WTC11 (cell line): ENCODE measurements at regions not wholly inside any gene's neighbourhood (a gene's known extent, or its start where the extent isn't known, plus 50 kb on each side); places are given as distances from the start of the nearest gene placed in this dataset.

Source experiments
- ATAC-seq: fragments of 200-7000 bp; cut with Tn5 transposase; 2 replicates; pipeline ENCODE4 v1.10.0; 2021; ENCODE audit warnings: mild to moderate bottlenecking, moderate library complexity
- CTCF ChIA-PET: fragments of 300-600 bp; sonication (Branson Sonifier 250); formaldehyde crosslinking; loops from one replicate; lab custom pipeline; 2021; ENCODE audit warnings: antibody characterized with exemption; lab: Charles Lee
- POLR2A ChIA-PET: fragments of 350-600 bp; sonication (Branson Sonifier 250); formaldehyde crosslinking; loops from one replicate; lab custom pipeline; 2021; ENCODE audit warnings: antibody characterized with exemption; lab: Charles Lee
- DNase-seq: peaks from one replicate; pipeline ENCODE4 v3.0.0; 2021; ENCODE audit warnings: low spot score
- H3K27ac Mint-ChIP-seq: 2 replicates; pipeline ENCODE4 v1.8.0; 2021; ENCODE audit warnings: mixed read lengths
- H3K27me3 Mint-ChIP-seq: 2 replicates; pipeline ENCODE4 v1.8.0; 2021; ENCODE audit warnings: low read depth, mild to moderate bottlenecking, moderate library complexity, mixed read lengths
- H3K36me3 Mint-ChIP-seq: 2 replicates; pipeline ENCODE4 v1.8.0; 2021; ENCODE audit warnings: mixed read lengths
- H3K4me1 Mint-ChIP-seq: 2 replicates; pipeline ENCODE4 v1.8.0; 2022; ENCODE audit warnings: mixed read lengths
- H3K4me3 Mint-ChIP-seq: 2 replicates; pipeline ENCODE4 v1.8.0; 2021; ENCODE audit warnings: mild to moderate bottlenecking, moderate library complexity, mixed read lengths
- H3K9me3 Mint-ChIP-seq: 2 replicates; pipeline ENCODE4 v1.8.0; 2021; ENCODE audit warnings: mixed read lengths
- ATF6 ChIP-seq: sonication (generic); formaldehyde crosslinking; IDR thresholded peaks from 2 replicates; pipeline ENCODE4 v1.8.1; 2023; ENCODE audit warnings: mild to moderate bottlenecking, missing genetic modification reagents
- CDX4 ChIP-seq: fragments of 250-450 bp; sonication (Bioruptor Pico); IDR thresholded peaks from 2 replicates; pipeline ENCODE4 v1.9.0; 2021; ENCODE audit warnings: moderate library complexity, mild to moderate bottlenecking, inconsistent platforms, borderline replicate concordance
- CREB1 ChIP-seq: sonication (generic); formaldehyde crosslinking; IDR thresholded peaks from 2 replicates; pipeline ENCODE4 v1.8.0; 2023; ENCODE audit warnings: mild to moderate bottlenecking, missing genetic modification reagents
- ETV6 ChIP-seq: sonication (generic); formaldehyde crosslinking; IDR thresholded peaks from 2 replicates; pipeline ENCODE4 v1.8.1; 2022; ENCODE audit warnings: mild to moderate bottlenecking, missing genetic modification reagents
- FOXJ3 ChIP-seq: sonication (generic); formaldehyde crosslinking; IDR thresholded peaks from 2 replicates; pipeline ENCODE4 v1.9.0; 2021; ENCODE audit warnings: missing genetic modification reagents, mild to moderate bottlenecking, borderline replicate concordance
- GABPB1 ChIP-seq: sonication (generic); formaldehyde crosslinking; IDR thresholded peaks from 2 replicates; pipeline ENCODE4 v1.8.1; 2023; ENCODE audit warnings: mild to moderate bottlenecking, missing genetic modification reagents
- GTF2I ChIP-seq: fragments of 250-450 bp; sonication (Bioruptor Pico); conservative IDR thresholded peaks from 2 replicates; pipeline ENCODE4 v1.4.0; 2021; ENCODE audit warnings: mild to moderate bottlenecking
- IRF1 ChIP-seq: sonication (generic); formaldehyde crosslinking; IDR thresholded peaks from 2 replicates; pipeline ENCODE4 v1.8.0; 2023; ENCODE audit warnings: missing genetic modification reagents
- JAZF1 ChIP-seq: fragments of 250-450 bp; sonication (Bioruptor Pico); IDR thresholded peaks from 2 replicates; pipeline ENCODE4 v1.9.0; 2021; ENCODE audit warnings: moderate library complexity, mild to moderate bottlenecking, inconsistent platforms
- MYBL2 ChIP-seq: sonication (generic); formaldehyde crosslinking; IDR thresholded peaks from 2 replicates; pipeline ENCODE4 v1.8.1; 2023; ENCODE audit warnings: mild to moderate bottlenecking, moderate library complexity, missing genetic modification reagents
- RORB ChIP-seq: fragments of 250-450 bp; sonication (Bioruptor Pico); IDR thresholded peaks from 2 replicates; pipeline ENCODE4 v1.9.0; 2021; ENCODE audit warnings: mild to moderate bottlenecking
- SOX15 ChIP-seq: fragments of 250-450 bp; sonication (Bioruptor Pico); IDR thresholded peaks from 2 replicates; pipeline ENCODE4 v1.9.0; 2021; ENCODE audit warnings: mild to moderate bottlenecking
- STAT6 ChIP-seq: sonication (generic); formaldehyde crosslinking; conservative IDR thresholded peaks from 2 replicates; pipeline ENCODE4 v1.8.1; 2023; ENCODE audit warnings: mild to moderate bottlenecking, low read depth, missing genetic modification reagents, moderate library complexity
- TCF7 ChIP-seq: sonication (generic); formaldehyde crosslinking; IDR thresholded peaks from 2 replicates; pipeline ENCODE4 v1.8.0; 2022; ENCODE audit warnings: mild to moderate bottlenecking, low read depth, missing genetic modification reagents, moderate library complexity
- TP53 ChIP-seq: sonication (generic); formaldehyde crosslinking; IDR thresholded peaks from 2 replicates; pipeline ENCODE4 v1.8.1; 2023; ENCODE audit warnings: mild to moderate bottlenecking, missing genetic modification reagents
- USF1 ChIP-seq: sonication (generic); formaldehyde crosslinking; IDR thresholded peaks from 2 replicates; pipeline ENCODE4 v1.8.0; 2022; ENCODE audit warnings: mild to moderate bottlenecking, missing genetic modification reagents
- ZBTB43 ChIP-seq: sonication (generic); formaldehyde crosslinking; IDR thresholded peaks from 2 replicates; pipeline ENCODE4 v1.8.1; 2023; ENCODE audit warnings: mild to moderate bottlenecking, missing genetic modification reagents
- ZNF138 ChIP-seq: sonication (generic); formaldehyde crosslinking; conservative IDR thresholded peaks from 2 replicates; pipeline ENCODE4 v1.8.1; 2022; ENCODE audit warnings: mild to moderate bottlenecking, moderate library complexity, missing genetic modification reagents
- ZNF219 ChIP-seq: sonication (generic); formaldehyde crosslinking; IDR thresholded peaks from 2 replicates; pipeline ENCODE4 v1.8.0; 2023; ENCODE audit warnings: missing genetic modification reagents, mild to moderate bottlenecking, borderline replicate concordance
- ZNF396 ChIP-seq: fragments of 250-450 bp; sonication (Bioruptor Pico); IDR thresholded peaks from 2 replicates; pipeline ENCODE4 v1.8.0; 2021; ENCODE audit warnings: mild to moderate bottlenecking, moderate library complexity, borderline replicate concordance
- ZNF423 ChIP-seq: fragments of 250-450 bp; sonication (Bioruptor Pico); IDR thresholded peaks from 2 replicates; pipeline ENCODE4 v2.1.2; 2022; ENCODE audit warnings: mild to moderate bottlenecking, moderate library complexity
- ZNF512 ChIP-seq: sonication (generic); formaldehyde crosslinking; IDR thresholded peaks from 2 replicates; pipeline ENCODE4 v1.8.1; 2022; ENCODE audit warnings: missing genetic modification reagents, borderline replicate concordance
- ZSCAN18 ChIP-seq: fragments of 250-450 bp; sonication (Bioruptor Pico); IDR thresholded peaks from 2 replicates; pipeline ENCODE4 v2.1.2; 2022; ENCODE audit warnings: mild to moderate bottlenecking, moderate library complexity

- ATAC-seq = peak; percentile 99
- H3K4me1 Mint-ChIP-seq = peaks cover 17% of the 10 kb centered on the region
- CTCF ChIA-PET = no interaction called here
- TF ChIP-seq SOX15 (CRISPR knock-in tag) (no peak), ZNF138 (CRISPR knock-in tag) (no peak)
- H3K36me3 Mint-ChIP-seq = peaks cover 6% of the 10 kb centered on the region
- POLR2A ChIA-PET = no interaction called here
- H3K27me3 Mint-ChIP-seq = no peaks in the 10 kb centered on the region; the same call in 1 of the 2 replicates
- peak; percentile 20 for DNase-seq
- no peak overlapping the region for H3K27ac Mint-ChIP-seq
- H3K9me3 Mint-ChIP-seq = peaks cover 17% of the 10 kb centered on the region
- no peak overlapping the region for H3K4me3 Mint-ChIP-seq
These were observed 810.4 kb downstream of the DACH1 start for GRCh38 chr13:71056581-71056980.

GRCh38 chr13:71055644-71056043, 811.4 kb downstream of the DACH1 start:
- ChIA-PET POLR2A (no interaction called here), CTCF (no interaction called here)
- H3K9me3 Mint-ChIP-seq = peaks cover 13% of the 10 kb centered on the region
- ATAC-seq = no peak
- no peak overlapping the region for H3K27ac Mint-ChIP-seq
- no peaks in the 10 kb centered on the region; the same call in 1 of the 2 replicates for H3K27me3 Mint-ChIP-seq
- H3K4me3 Mint-ChIP-seq = no peak overlapping the region
- H3K4me1 Mint-ChIP-seq = peaks cover 17% of the 10 kb centered on the region
- H3K36me3 Mint-ChIP-seq = no peaks in the 10 kb centered on the region; the same call in 1 of the 2 replicates
- TF ChIP-seq ZNF396 (CRISPR knock-in tag) (no peak), ZNF219 (no peak), ATF6 (CRISPR knock-in tag) (no peak), ZNF512 (CRISPR knock-in tag) (no peak), IRF1 (no peak), CREB1 (no peak), ZSCAN18 (CRISPR knock-in tag) (no peak)
- no peak for DNase-seq

- H3K27ac Mint-ChIP-seq = no peak overlapping the region
- H3K9me3 Mint-ChIP-seq = peaks cover 13% of the 10 kb centered on the region
- H3K27me3 Mint-ChIP-seq = no peaks in the 10 kb centered on the region; the same call in 1 of the 2 replicates
- POLR2A ChIA-PET = no interaction called here
- no peaks in the 10 kb centered on the region; the same call in 1 of the 2 replicates for H3K36me3 Mint-ChIP-seq
- no peak overlapping the region for H3K4me3 Mint-ChIP-seq
- H3K4me1 Mint-ChIP-seq = peaks cover 17% of the 10 kb centered on the region
- DNase-seq = no peak
- no peak for ATAC-seq
- CTCF ChIA-PET = no interaction called here
- TF ChIP-seq GABPB1 = no peak
- no peak for TF ChIP-seq RORB
- no peak for TF ChIP-seq ZNF396 (CRISPR knock-in tag)
- TF ChIP-seq CDX4 (CRISPR knock-in tag) = no peak
- no peak for TF ChIP-seq ZBTB43
- TF ChIP-seq JAZF1 (CRISPR knock-in tag) = no peak
- no peak for TF ChIP-seq GTF2I
- no peak for TF ChIP-seq MYBL2 (CRISPR knock-in tag)
- TF ChIP-seq TCF7 (CRISPR knock-in tag) = no peak
- no peak for TF ChIP-seq USF1
- no peak for TF ChIP-seq ETV6 (CRISPR knock-in tag)
- no peak for TF ChIP-seq TP53 (CRISPR knock-in tag)
- TF ChIP-seq STAT6 (CRISPR knock-in tag) = no peak
- no peak for TF ChIP-seq FOXJ3
- no peak for TF ChIP-seq ZNF423 (CRISPR knock-in tag)
These were observed 812.0 kb downstream of the DACH1 start for GRCh38 chr13:71055047-71055446.
